ENCODE measurements at regions not wholly inside any gene's neighbourhood (a gene's known extent, or its start where the extent isn't known, plus 50 kb on each side); places are given as distances from the start of the nearest gene placed in this dataset.

DNA sequence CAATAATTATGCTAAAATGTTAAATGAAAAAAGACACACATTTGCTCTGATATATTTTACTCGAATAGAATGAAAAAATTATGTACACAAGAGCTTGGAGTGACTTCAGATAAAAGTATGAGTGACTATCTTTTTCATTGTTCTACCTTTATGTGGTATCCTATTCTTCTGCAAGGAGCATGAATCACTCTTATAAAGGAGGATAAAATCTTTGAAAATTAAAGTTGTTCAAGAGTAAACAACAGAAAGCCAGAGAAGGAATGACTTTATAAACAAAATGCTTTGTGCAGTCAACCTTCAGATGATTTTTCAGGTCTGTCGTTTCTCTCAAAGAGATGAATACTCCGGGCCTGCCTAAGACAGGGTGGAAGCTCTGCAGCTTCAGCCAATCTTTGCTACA is 215.3 kb downstream of the FOXA2 start:
- Histone ChIP-seq H3K36me3 (ENCODE audit: insufficient read depth, low read length) (no peaks in the 10 kb centered on the region), H3K79me2 (ENCODE audit: insufficient read depth, low read length) (no peaks in the 10 kb centered on the region), H3K9me3 (ENCODE audit: insufficient read depth, low read depth, low read length) (no peaks in the 10 kb centered on the region), H3K4me2 (ENCODE audit: low read depth, low read length, poor library complexity, severe bottlenecking) (no peak overlapping the region), H2AFZ (ENCODE audit: low read length) (0 out of 2 replicates have a peak overlapping the region, but pooled peaks have one; percentile 17), H3K4me3 (ENCODE audit: low read length, poor library complexity, severe bottlenecking) (no peak overlapping the region), H3F3A (ENCODE audit: low read depth) (no peaks in the 10 kb centered on the region), H3K9me2 (replicated peaks; ENCODE audit: low read depth, low read length) (no peaks in the 10 kb centered on the region), H3K4me1 (ENCODE audit: insufficient read depth, low read length, poor library complexity, severe bottlenecking) (peaks cover 12% of the 10 kb centered on the region), H3K27me3 (ENCODE audit: insufficient read depth, low read length, poor library complexity, severe bottlenecking) (no peaks in the 10 kb centered on the region), H3K9ac (ENCODE audit: low read depth, low read length, poor library complexity, severe bottlenecking) (no peak overlapping the region), H4K20me1 (ENCODE audit: insufficient read depth, low read length, poor library complexity, severe bottlenecking) (no peaks in the 10 kb centered on the region)
- TF ChIP-seq, protein P1, sequence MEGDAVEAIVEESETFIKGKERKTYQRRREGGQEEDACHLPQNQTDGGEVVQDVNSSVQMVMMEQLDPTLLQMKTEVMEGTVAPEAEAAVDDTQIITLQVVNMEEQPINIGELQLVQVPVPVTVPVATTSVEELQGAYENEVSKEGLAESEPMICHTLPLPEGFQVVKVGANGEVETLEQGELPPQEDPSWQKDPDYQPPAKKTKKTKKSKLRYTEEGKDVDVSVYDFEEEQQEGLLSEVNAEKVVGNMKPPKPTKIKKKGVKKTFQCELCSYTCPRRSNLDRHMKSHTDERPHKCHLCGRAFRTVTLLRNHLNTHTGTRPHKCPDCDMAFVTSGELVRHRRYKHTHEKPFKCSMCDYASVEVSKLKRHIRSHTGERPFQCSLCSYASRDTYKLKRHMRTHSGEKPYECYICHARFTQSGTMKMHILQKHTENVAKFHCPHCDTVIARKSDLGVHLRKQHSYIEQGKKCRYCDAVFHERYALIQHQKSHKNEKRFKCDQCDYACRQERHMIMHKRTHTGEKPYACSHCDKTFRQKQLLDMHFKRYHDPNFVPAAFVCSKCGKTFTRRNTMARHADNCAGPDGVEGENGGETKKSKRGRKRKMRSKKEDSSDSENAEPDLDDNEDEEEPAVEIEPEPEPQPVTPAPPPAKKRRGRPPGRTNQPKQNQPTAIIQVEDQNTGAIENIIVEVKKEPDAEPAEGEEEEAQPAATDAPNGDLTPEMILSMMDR (conservative IDR thresholded peaks at IDR 0.05; ENCODE audit: low read length) = no peak
- TF ChIP-seq EZH2phosphoT487 (IDR thresholded peaks at IDR 0.05; ENCODE audit: borderline replicate concordance) = no peak

DNA sequence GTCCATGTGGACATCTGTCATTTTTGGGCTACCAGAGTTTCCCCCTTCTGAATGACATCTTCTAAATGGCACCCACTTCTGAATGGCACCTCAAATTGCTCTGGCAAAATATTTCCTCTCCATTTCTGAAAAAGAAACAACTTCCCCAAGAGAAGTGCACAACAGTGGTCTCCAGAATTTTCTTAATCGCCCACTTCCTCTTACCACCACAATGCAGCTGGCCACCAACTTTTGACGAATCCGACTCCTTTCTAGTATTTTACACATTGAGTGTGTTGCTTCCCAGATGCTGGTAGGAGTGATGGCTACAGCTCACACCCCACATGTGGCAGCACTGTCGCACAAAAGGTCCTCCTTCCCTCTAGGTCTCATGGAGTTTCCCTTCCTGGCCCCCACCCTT is 216.1 kb downstream of the FOXA2 start:
- H3K27me3 ChIP-seq (ENCODE audit: insufficient read depth, low read length, poor library complexity, severe bottlenecking) = no peaks in the 10 kb centered on the region
- H3K4me2 ChIP-seq (ENCODE audit: low read depth, low read length, poor library complexity, severe bottlenecking) = no peak overlapping the region
- no peaks in the 10 kb centered on the region for H3K79me2 ChIP-seq (ENCODE audit: insufficient read depth, low read length)
- H2AFZ ChIP-seq (ENCODE audit: low read length) = no peak overlapping the region
- H3K36me3 ChIP-seq (ENCODE audit: insufficient read depth, low read length) = no peaks in the 10 kb centered on the region
- H3K9me3 ChIP-seq (ENCODE audit: insufficient read depth, low read depth, low read length) = no peaks in the 10 kb centered on the region
- no peaks in the 10 kb centered on the region for H3F3A ChIP-seq (ENCODE audit: low read depth)
- H3K4me1 ChIP-seq (ENCODE audit: insufficient read depth, low read length, poor library complexity, severe bottlenecking) = peaks cover 12% of the 10 kb centered on the region
- no peak overlapping the region for H3K9ac ChIP-seq (ENCODE audit: low read depth, low read length, poor library complexity, severe bottlenecking)
- no peaks in the 10 kb centered on the region for H3K9me2 ChIP-seq (replicated peaks; ENCODE audit: low read depth, low read length)
- H3K4me3 ChIP-seq (ENCODE audit: low read length, poor library complexity, severe bottlenecking) = no peak overlapping the region
- TF ChIP-seq, protein P1 (conservative IDR thresholded peaks at IDR 0.05; ENCODE audit: low read length) = no peak
- TF ChIP-seq EZH2phosphoT487 (IDR thresholded peaks at IDR 0.05; ENCODE audit: borderline replicate concordance) = no peak
- H4K20me1 ChIP-seq (ENCODE audit: insufficient read depth, low read length, poor library complexity, severe bottlenecking) = no peaks in the 10 kb centered on the region

DNA sequence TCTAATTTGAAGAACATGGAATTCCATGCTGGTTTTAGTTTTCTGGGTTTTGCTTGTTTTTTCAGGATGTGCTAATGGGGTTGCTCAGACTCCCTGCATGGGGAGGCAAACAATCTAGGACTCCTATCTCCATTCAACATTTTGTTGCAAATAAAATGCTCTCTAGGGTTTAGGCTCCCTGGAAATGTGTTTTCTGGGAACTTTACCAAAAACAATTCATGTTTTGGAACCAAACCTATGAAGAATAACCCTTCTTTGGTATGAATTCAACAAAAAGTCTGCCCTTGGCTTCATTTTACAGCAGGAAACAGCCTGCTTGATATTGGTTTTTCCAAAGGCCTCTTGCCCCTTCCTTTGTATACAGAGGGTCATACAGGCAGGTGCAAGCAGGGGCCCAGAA is 217.7 kb downstream of the FOXA2 start:
- Histone ChIP-seq H3K4me2 (ENCODE audit: low read depth, low read length, poor library complexity, severe bottlenecking) (no peak overlapping the region), H3K27me3 (ENCODE audit: insufficient read depth, low read length, poor library complexity, severe bottlenecking) (no peaks in the 10 kb centered on the region), H3K4me3 (ENCODE audit: low read length, poor library complexity, severe bottlenecking) (no peak overlapping the region), H3K9ac (ENCODE audit: low read depth, low read length, poor library complexity, severe bottlenecking) (no peak overlapping the region), H3K36me3 (ENCODE audit: insufficient read depth, low read length) (no peaks in the 10 kb centered on the region), H2AFZ (ENCODE audit: low read length) (no peak overlapping the region), H3K4me1 (ENCODE audit: insufficient read depth, low read length, poor library complexity, severe bottlenecking) (peaks cover 4% of the 10 kb centered on the region), H3F3A (ENCODE audit: low read depth) (no peaks in the 10 kb centered on the region), H3K9me2 (replicated peaks; ENCODE audit: low read depth, low read length) (no peaks in the 10 kb centered on the region), H4K20me1 (ENCODE audit: insufficient read depth, low read length, poor library complexity, severe bottlenecking) (no peaks in the 10 kb centered on the region), H3K9me3 (ENCODE audit: insufficient read depth, low read depth, low read length) (no peaks in the 10 kb centered on the region), H3K79me2 (ENCODE audit: insufficient read depth, low read length) (no peaks in the 10 kb centered on the region)
- TF ChIP-seq, protein P1 (conservative IDR thresholded peaks at IDR 0.05; ENCODE audit: low read length) = no peak
- TF ChIP-seq EZH2phosphoT487 (IDR thresholded peaks at IDR 0.05; ENCODE audit: borderline replicate concordance) = no peak

Data from Loucy (cell line).